Breast epithelium (tissue), 3 donors: ENCODE measurements at regions not wholly inside any gene's neighbourhood (a gene's known extent, or its start where the extent isn't known, plus 50 kb on each side); places are given as distances from the start of the nearest gene placed in this dataset.

Experiments used
- POLR2A ChIP-seq: fragments of 450-650 bp; IDR thresholded peaks from one replicate; pipeline ENCODE4 v1.6.1; 2016; ENCODE audit warnings: antibody characterized with exemption, mild to moderate bottlenecking, moderate library complexity
- POLR2AphosphoS5 ChIP-seq, 3 donors: sonication (generic); formaldehyde crosslinking; IDR thresholded peaks; one replicate each; pipeline ENCODE4 v1.6.1; 2017; ENCODE audit warnings: antibody characterized with exemption in 3 of 3
- TF ChIP-seq, protein P1 (sequence below), 3 donors: fragments of 450-650 bp; IDR thresholded peaks; one replicate each; pipeline ENCODE4 v1.5.1; 2016 to 2017; ENCODE audit warnings: antibody characterized with exemption in 3 of 3, mild to moderate bottlenecking in 3 of 3, moderate library complexity in 3 of 3

GRCh38 chr6:144885817-144886216 lies 600.7 kb downstream of the UTRN start:
- TF ChIP-seq, protein P1, sequence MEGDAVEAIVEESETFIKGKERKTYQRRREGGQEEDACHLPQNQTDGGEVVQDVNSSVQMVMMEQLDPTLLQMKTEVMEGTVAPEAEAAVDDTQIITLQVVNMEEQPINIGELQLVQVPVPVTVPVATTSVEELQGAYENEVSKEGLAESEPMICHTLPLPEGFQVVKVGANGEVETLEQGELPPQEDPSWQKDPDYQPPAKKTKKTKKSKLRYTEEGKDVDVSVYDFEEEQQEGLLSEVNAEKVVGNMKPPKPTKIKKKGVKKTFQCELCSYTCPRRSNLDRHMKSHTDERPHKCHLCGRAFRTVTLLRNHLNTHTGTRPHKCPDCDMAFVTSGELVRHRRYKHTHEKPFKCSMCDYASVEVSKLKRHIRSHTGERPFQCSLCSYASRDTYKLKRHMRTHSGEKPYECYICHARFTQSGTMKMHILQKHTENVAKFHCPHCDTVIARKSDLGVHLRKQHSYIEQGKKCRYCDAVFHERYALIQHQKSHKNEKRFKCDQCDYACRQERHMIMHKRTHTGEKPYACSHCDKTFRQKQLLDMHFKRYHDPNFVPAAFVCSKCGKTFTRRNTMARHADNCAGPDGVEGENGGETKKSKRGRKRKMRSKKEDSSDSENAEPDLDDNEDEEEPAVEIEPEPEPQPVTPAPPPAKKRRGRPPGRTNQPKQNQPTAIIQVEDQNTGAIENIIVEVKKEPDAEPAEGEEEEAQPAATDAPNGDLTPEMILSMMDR (IDR thresholded peaks at IDR 0.05), result no peak
- TF ChIP-seq POLR2AphosphoS5 (IDR thresholded peaks at IDR 0.05), result no peak
- no peak for TF ChIP-seq POLR2A
